ENCODE measurements at regions not wholly inside any gene's neighbourhood (a gene's known extent, or its start where the extent isn't known, plus 50 kb on each side); places are given as distances from the start of the nearest gene placed in this dataset.

DNA sequence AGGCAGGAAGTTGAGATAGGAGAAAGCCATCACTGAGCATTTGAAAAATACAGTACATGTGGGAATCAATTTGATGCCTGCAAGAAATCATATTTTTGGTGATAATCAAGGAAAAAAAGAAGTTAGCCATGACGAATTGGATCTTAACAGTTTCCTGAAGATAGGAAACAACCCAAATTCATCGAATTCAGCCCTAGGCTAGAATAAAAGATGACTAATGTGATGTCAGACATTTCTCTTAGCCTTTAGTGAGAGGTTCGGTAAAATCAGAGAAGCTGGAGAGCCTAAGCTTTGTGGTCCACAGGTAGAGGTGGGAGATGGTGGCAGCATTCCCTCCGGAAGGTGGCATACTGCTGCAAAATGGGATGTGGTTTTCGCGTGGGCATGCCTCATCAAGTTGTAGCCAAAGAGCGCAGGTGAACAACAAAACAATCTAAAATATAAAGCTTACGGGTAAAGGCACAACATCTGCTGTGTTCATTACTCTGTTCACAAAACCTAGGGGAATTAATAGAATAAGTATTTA is 144.1 kb upstream of the ALCAM start:
- H3K27me3 Mint-ChIP-seq, result no peaks in the 10 kb centered on the region
- H3K4me1 Mint-ChIP-seq, result no peaks in the 10 kb centered on the region
- no peak overlapping the region for H3K4me3 Mint-ChIP-seq
- peaks cover 0 to 2% (median 0%) of the 10 kb centered on the region in 3 donors for H3K9me3 Mint-ChIP-seq
- H3K27ac Mint-ChIP-seq, result no peak overlapping the region
- peaks cover 1% of the 10 kb centered on the region for H3K36me3 Mint-ChIP-seq

GRCh38 chr3:105223815-105224214 is 142.9 kb upstream of the ALCAM start:
- H3K4me1 Mint-ChIP-seq, result no peaks in the 10 kb centered on the region
- peaks cover 0 to 3% (median 0%) of the 10 kb centered on the region in 3 donors for H3K9me3 Mint-ChIP-seq
- no peak overlapping the region for H3K27ac Mint-ChIP-seq
- H3K4me3 Mint-ChIP-seq, result no peak overlapping the region
- no peaks in the 10 kb centered on the region for H3K27me3 Mint-ChIP-seq
- H3K36me3 Mint-ChIP-seq, result peaks cover 1% of the 10 kb centered on the region

GRCh38 chr3:105228696-105229095 is 138.0 kb upstream of the ALCAM start:
- Mint-ChIP-seq H3K36me3 (no peaks in the 10 kb centered on the region), H3K27ac (no peak overlapping the region), H3K4me3 (no peak overlapping the region), H3K27me3 (no peaks in the 10 kb centered on the region), H3K9me3 (peaks cover 3 to 6% (median 3%) of the 10 kb centered on the region in 3 donors), H3K4me1 (no peaks in the 10 kb centered on the region)

- no peaks in the 10 kb centered on the region for H3K4me1 Mint-ChIP-seq
- no peaks in the 10 kb centered on the region for H3K36me3 Mint-ChIP-seq
- peaks cover 3 to 6% (median 3%) of the 10 kb centered on the region in 3 donors for H3K9me3 Mint-ChIP-seq
Measured at GRCh38 chr3:105232553-105232952, 134.2 kb upstream of the ALCAM start.

GRCh38 chr3:105233010-105233409 is 133.7 kb upstream of the ALCAM start:
- no peaks in the 10 kb centered on the region for H3K4me1 Mint-ChIP-seq
- peaks cover 3 to 6% (median 3%) of the 10 kb centered on the region in 3 donors for H3K9me3 Mint-ChIP-seq
- no peak overlapping the region for H3K4me3 Mint-ChIP-seq
- H3K27ac Mint-ChIP-seq, result no peak overlapping the region
- H3K36me3 Mint-ChIP-seq, result no peaks in the 10 kb centered on the region
- no peaks in the 10 kb centered on the region for H3K27me3 Mint-ChIP-seq

More at GRCh38 chr3:105232553-105232952, 134.2 kb upstream of the ALCAM start:
- no peak overlapping the region for H3K27ac Mint-ChIP-seq
- H3K27me3 Mint-ChIP-seq, result no peaks in the 10 kb centered on the region
- H3K4me3 Mint-ChIP-seq, result no peak overlapping the region

DNA sequence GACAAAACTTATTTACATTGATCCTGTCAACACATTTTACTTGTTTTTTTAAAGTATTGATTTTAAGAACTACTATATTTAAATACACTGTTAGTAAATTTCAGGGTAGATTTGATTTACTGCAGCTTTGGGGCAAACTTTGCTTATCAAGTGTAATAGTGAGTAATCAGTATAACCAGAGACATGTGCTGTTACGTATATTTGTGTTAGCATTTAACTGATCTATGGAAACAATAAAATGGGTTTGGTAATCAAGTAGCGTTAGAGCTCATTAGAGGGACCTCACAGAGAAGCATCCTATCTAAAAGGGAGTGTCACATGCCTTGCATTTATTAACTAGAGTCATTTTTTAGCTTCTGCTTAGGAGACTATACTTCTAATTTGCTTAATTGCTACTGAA is 131.5 kb upstream of the ALCAM start:
- Mint-ChIP-seq H3K27me3 (no peaks in the 10 kb centered on the region), H3K4me1 (no peaks in the 10 kb centered on the region), H3K36me3 (no peaks in the 10 kb centered on the region), H3K27ac (no peak overlapping the region), H3K9me3 (no peaks in the 10 kb centered on the region), H3K4me3 (no peak overlapping the region)

DNA sequence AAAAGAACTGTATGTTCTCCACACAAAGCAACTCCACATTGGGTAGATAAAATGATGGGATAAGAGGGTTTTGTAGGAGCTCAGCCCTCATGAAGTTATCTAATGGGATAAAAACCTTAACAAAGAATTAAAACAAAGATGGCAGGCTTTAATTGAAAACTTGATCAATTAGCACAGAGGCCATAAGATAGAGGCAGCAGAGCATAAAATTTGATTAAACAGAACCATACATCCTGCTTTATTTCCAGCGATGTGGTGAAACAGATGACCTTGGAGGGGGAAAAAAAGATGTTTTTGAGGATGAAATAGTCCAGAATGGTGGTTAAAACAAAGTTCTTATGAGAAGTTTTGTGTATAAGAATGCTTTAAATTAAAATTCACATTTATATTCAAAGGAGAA is 130.9 kb upstream of the ALCAM start:
- H3K36me3 Mint-ChIP-seq, result no peaks in the 10 kb centered on the region
- H3K4me3 Mint-ChIP-seq, result no peak overlapping the region
- peaks cover 0 to 1% (median 0%) of the 10 kb centered on the region in 3 donors for H3K9me3 Mint-ChIP-seq
- no peaks in the 10 kb centered on the region for H3K27me3 Mint-ChIP-seq
- H3K4me1 Mint-ChIP-seq, result no peaks in the 10 kb centered on the region
- H3K27ac Mint-ChIP-seq, result no peak overlapping the region

DNA sequence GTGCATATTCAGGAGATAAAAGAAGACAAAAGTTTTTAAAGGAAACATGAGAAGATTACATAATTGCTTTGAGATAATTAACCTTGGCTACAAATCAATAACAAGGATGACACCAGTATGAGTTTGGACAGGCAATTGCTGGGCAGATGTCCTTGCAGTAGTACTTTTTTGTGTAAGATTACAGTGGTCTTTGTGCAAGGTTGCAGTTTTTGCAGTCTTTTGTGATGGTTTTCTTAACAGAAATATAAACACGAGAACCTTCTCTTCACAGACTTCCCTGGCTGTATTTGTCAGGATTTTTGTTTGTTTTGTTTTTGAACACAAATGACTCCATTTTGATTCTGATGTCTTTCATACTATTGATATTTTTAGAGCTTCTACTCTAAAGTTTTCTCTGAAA is 128.3 kb upstream of the ALCAM start:
- Mint-ChIP-seq H3K4me1 (no peaks in the 10 kb centered on the region), H3K9me3 (peaks cover 0 to 1% (median 0%) of the 10 kb centered on the region in 3 donors), H3K4me3 (no peak overlapping the region), H3K27ac (no peak overlapping the region), H3K36me3 (no peaks in the 10 kb centered on the region), H3K27me3 (no peaks in the 10 kb centered on the region)

DNA sequence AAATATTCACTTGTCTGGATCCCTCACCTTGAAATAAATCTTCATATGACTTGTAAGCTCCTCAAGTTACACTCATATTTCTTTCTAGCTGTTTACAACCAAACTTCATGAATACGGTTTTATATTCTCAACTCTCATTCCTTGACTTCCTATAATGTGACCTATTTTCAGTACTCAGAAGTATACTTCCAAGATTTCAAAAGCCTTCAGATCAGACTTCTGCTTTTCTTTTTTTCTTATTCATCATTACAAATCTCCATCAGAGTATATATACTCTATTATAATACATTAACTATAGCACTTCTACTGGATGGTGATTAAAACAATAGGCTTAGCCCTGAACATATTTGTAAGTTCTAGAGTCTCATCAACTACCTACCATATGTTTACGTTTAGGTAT is 123.6 kb upstream of the ALCAM start:
- Mint-ChIP-seq H3K36me3 (peaks cover 1% of the 10 kb centered on the region), H3K4me3 (no peak overlapping the region), H3K9me3 (peaks cover 0 to 1% (median 0%) of the 10 kb centered on the region in 3 donors), H3K27me3 (no peaks in the 10 kb centered on the region), H3K4me1 (no peaks in the 10 kb centered on the region), H3K27ac (no peak overlapping the region)

DNA sequence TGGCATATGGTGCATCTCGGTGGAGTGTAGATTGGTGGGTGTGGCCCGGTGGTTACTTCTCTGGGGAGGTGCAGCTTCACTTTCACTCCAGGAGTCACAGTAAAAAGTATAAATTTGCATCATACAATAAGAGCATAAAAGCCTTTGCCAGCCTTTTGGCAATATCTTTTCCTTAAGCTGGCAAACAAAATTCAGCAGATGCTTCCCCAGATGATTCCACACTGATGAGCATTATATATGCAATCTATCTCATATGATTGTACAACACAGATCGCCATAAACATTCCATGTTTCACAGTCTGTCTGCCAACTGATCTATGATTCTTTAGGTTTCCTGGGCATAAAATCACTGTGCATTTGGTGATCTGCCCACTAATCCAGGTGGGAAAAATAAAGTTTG is 120.2 kb upstream of the ALCAM start:
- no peak overlapping the region for H3K27ac Mint-ChIP-seq
- H3K9me3 Mint-ChIP-seq, result peaks cover 1 to 4% (median 2%) of the 10 kb centered on the region in 3 donors
- no peak overlapping the region for H3K4me3 Mint-ChIP-seq
- peaks cover 1% of the 10 kb centered on the region for H3K36me3 Mint-ChIP-seq
- H3K4me1 Mint-ChIP-seq, result no peaks in the 10 kb centered on the region
- no peaks in the 10 kb centered on the region for H3K27me3 Mint-ChIP-seq

DNA sequence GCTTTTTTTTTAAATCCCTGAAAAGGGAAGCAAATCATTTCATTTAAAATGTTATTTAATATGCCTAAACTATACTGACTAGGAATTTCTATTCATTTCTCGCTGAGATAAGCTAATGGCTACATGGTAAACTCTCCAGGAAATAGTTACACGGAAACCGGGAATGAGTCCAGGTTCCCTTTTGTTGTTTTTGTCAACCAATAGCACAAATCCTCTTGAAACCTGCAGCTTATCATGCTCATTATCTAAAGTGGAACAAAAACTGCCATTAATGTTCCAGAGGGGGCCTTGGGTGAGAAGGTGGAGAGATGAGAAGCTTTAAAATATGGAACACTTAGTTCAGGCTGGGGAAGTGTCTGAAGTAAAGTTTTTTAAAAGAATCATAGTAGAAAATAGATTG is 113.5 kb upstream of the ALCAM start:
- Mint-ChIP-seq H3K27me3 (peaks cover 2% of the 10 kb centered on the region), H3K27ac (no peak overlapping the region), H3K36me3 (no peaks in the 10 kb centered on the region), H3K9me3 (peaks cover 1 to 4% (median 2%) of the 10 kb centered on the region in 3 donors), H3K4me1 (peaks cover 0 to 4% (median 0%) of the 10 kb centered on the region in 3 donors), H3K4me3 (no peak overlapping the region)

DNA sequence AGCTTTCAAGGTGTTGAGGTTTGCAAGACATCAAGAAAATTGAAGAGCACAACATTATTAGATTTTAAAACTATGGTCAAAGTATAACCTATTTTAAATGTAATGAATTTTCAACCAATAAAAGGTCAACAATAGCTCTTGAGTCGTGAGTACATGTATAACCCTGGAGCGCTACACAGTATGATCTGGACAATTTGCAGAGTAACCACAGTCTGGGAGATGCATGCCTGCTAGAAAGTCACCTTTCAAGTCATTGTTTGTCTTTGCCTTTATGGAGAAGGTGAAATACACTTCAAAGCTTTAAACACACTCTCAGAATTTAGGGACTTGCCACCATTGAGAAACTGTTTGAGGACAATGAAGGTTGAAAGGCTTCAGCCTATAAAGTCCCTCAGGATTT is 112.6 kb upstream of the ALCAM start:
- H3K4me1 Mint-ChIP-seq, result peaks cover 0 to 4% (median 0%) of the 10 kb centered on the region in 3 donors
- no peaks in the 10 kb centered on the region for H3K36me3 Mint-ChIP-seq
- peaks cover 2% of the 10 kb centered on the region for H3K27me3 Mint-ChIP-seq
- no peak overlapping the region for H3K27ac Mint-ChIP-seq
- H3K9me3 Mint-ChIP-seq, result peaks cover 1 to 4% (median 2%) of the 10 kb centered on the region in 3 donors
- no peak overlapping the region for H3K4me3 Mint-ChIP-seq

- Mint-ChIP-seq H3K27me3 (peaks cover 2% of the 10 kb centered on the region), H3K4me1 (peaks cover 0 to 4% (median 0%) of the 10 kb centered on the region in 3 donors), H3K36me3 (no peaks in the 10 kb centered on the region), H3K9me3 (peaks cover 3 to 6% (median 4%) of the 10 kb centered on the region in 3 donors), H3K4me3 (no peak overlapping the region), H3K27ac (no peak overlapping the region)
Measured at GRCh38 chr3:105255350-105255749, 111.4 kb upstream of the ALCAM start.

DNA sequence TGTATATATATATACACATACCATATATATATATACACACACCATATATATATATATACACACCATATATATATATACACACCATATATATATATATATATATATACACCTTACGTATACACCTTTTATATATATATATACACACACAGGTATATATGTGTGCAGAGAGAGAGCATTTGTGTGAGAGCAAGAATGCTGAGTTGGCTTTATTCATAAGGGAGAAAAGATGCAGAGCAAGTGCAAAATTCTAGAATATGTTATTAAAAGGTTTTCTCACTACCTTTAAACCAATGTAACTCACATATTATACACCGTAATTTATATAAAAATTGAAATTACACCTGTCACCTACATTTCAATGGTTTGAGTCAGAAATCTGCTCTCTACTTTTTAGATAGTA is 107.2 kb upstream of the ALCAM start:
- H3K9me3 Mint-ChIP-seq, result peaks cover 4 to 6% (median 4%) of the 10 kb centered on the region in 3 donors
- peaks cover 5% of the 10 kb centered on the region for H3K27me3 Mint-ChIP-seq
- no peak overlapping the region for H3K4me3 Mint-ChIP-seq
- no peak overlapping the region for H3K27ac Mint-ChIP-seq
- H3K36me3 Mint-ChIP-seq, result no peaks in the 10 kb centered on the region
- peaks cover 0 to 4% (median 0%) of the 10 kb centered on the region in 3 donors for H3K4me1 Mint-ChIP-seq

- Mint-ChIP-seq H3K36me3 (no peaks in the 10 kb centered on the region), H3K27me3 (peaks cover 4% of the 10 kb centered on the region), H3K4me3 (no peak overlapping the region), H3K27ac (no peak overlapping the region), H3K9me3 (peaks cover 4 to 6% (median 4%) of the 10 kb centered on the region in 3 donors), H3K4me1 (peaks cover 0 to 2% (median 0%) of the 10 kb centered on the region in 3 donors)
Measured at GRCh38 chr3:105260385-105260784, 106.3 kb upstream of the ALCAM start.

DNA sequence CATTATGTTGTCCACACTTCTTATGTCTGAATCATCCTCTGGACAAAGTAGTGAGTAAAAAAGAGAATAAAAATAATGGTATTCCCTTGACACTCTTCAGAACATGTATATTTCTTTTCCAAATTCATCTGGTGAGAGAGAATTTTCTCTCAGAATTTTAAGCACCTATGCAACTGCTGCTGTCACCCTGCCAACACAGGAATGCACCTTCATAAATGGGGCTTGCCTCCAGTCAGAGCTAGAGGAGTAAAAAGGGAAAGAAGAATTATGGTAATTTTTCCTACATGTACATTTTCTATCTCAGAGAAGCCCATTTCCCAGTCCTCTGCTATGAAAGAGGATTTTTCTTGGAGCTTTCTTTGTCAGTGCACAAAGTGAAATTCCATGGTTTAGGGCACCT is 92.2 kb upstream of the ALCAM start:
- Mint-ChIP-seq H3K9me3 (peaks cover 0 to 3% (median 0%) of the 10 kb centered on the region in 3 donors), H3K27me3 (no peaks in the 10 kb centered on the region), H3K27ac (no peak overlapping the region), H3K4me3 (no peak overlapping the region), H3K4me1 (peaks cover 0 to 3% (median 0%) of the 10 kb centered on the region in 3 donors), H3K36me3 (no peaks in the 10 kb centered on the region)

All from IgD-negative memory B cell (primary cell).